NCI-H774 (cell line): ENCODE measurements at regions not wholly inside any gene's neighbourhood (a gene's known extent, or its start where the extent isn't known, plus 50 kb on each side); places are given as distances from the start of the nearest gene placed in this dataset.
"Not testable (repeated sequence)": the region's sequence is repeated elsewhere in the genome, so short reads cannot be mapped to it uniquely, and the experiment has no call there.

Source experiments
- DNase-seq: peaks from one replicate; lab custom pipeline; 2025; lab: John Stamatoyannopoulos, UW

DNA sequence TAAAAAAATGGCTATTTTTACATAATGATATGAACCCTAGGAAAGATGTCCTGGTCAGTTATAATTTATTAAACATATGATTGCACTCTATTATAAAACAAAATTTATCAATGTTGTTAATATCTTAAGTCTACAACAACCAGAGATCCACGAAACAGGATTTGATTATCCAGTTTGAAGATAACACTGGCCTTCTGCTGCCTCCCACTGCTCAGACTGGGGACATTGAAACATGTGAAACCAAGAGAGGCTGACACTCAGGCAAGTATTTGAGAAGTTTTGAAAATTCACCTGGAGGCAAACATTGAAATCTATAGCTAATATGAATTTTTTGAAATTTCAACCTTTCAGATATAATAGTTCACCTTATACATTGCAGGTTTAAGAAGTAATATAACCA is 219.3 kb upstream of the HSF2 start:
- DNase-seq, result no peak

DNA sequence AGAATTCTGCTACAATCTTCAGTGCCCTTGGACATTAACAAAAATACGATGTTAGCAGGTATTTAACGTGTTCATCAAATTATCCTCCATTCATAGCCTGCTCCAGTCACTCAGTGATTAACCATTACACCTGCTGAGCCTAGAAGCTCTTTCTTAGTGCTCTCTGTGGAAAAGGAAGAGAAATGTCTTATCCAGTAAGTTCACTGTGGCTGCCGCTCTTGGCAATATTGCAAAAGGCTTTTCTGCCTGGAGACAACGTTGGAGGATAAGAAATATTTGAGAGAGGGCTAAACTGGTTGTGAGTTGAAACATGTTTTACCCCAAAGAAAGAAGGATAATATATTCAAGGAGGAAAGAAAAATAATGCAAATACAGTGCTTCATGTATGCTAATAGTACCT is 217.4 kb upstream of the HSF2 start:
- DNase-seq, result no peak

DNA sequence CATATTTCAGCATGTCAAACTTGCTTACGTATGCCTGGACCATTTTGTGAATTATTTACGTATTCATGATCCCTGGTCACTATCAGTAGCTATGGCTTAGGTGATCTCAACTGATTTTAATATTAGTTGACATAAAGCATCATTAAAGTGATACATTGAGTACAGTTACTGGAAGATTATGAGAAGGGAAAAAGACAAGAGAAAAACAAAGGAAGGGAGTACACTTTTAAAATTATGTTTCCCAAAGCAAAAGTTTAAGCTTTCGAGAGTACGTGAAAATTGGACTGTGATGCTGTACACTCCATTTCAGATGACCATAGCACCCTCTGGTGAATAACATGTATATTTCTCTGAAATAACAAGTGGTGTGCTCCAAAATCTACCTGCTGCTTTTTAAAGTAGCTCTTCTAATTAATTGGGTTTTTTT is 215.0 kb upstream of the HSF2 start:
- no peak for DNase-seq

DNA sequence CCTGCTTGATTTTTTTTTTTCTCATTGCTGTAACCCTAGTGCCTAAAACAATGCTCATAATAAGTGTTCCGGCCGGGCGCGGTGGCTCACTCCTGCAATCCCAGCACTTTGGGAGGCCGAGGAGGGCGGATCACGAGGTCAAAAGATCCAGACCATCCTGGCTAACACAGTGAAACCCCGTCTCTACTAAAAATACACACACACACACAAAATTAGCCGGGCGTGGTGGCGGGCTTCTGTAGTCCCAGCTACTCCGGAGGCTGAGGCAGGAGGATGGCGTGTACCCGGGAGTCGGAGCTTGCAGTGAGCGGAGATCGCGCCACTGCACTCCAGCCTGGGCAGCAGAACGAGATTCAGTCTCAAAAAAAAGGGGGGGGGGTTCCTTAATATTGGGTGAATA is 214.0 kb upstream of the HSF2 start:
- not testable (repeated sequence) for DNase-seq

DNA sequence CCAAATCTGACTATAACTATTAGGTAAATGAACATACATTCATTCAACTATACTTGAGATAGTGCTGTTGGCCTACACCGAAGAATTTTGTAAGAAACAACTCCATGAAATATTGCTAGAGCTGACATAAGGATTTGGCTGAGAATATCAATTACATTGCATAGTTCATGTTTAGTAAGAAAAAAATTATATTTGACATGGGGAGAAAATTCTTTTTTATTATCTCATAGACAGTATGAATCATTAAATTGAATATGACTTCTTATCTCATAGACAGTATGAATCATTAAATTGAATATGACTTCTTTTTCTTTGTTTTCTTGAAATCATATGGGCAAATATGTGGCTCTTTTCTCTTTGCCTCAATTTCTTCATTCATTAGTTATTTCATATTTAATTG is 212.3 kb upstream of the HSF2 start:
- DNase-seq, result no peak

DNA sequence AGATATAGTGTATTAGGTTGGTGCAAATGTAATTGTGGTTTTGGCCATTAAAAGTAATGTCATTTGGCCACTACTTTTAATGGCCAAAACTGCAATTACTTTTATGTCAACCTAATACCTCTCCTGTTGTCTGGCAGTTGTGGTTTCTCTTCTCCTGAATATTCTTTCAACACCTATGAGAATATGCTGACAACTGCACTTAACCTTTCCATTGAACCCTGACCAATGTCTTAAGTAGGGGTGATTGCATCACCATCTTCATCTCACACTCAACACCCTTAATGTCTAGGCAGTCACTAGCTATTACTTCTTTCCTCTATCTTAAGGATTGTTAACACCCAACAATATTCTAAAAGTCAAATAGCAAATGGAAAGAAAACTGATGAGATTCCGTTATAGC is 200.5 kb upstream of the HSF2 start:
- DNase-seq, result no peak

DNA sequence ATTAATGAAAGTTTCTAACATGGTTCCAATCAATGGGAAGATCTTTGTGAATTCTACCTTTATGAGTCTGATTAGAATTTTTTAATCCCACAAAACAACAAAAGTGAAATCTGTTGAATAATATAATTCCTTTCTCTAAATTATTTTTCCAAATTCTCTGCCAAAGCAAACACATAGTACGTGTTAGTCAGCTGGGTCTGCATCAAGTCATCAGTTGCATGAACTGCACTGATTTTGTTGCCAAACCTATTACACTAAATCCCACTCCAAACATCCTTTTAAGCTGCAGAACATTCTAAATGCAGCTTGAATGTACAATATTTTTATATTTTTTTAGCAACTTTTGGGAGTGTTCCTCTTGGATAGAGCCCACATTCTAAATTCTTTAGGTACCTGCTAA is 199.0 kb upstream of the HSF2 start:
- no peak for DNase-seq

DNA sequence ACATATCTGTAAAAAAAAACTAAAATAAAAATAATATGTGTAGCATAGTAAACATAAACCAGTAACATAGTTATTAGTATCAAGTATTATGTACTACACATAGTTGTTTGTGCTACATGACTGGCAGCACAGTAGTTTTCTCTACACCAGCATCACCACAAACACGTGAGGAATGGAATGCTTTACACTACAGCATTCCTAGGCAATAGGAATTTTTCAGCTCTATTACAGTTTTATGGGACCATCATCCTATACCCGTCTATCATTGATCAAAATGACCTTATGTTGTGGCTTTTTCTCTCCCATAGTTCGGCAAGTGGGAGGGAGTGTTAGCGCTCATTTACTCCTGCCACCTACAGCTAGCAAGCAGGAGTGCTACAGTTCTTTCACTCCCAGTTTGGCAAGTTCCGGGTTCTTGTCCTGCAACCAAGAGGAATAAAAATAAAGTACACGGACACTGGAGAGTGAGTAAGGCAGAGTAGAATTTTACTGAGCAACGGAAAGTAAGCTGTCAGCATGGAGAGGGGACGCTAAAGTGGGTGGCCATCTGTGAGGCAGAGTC is 196.8 kb upstream of the HSF2 start:
- no peak for DNase-seq

DNA sequence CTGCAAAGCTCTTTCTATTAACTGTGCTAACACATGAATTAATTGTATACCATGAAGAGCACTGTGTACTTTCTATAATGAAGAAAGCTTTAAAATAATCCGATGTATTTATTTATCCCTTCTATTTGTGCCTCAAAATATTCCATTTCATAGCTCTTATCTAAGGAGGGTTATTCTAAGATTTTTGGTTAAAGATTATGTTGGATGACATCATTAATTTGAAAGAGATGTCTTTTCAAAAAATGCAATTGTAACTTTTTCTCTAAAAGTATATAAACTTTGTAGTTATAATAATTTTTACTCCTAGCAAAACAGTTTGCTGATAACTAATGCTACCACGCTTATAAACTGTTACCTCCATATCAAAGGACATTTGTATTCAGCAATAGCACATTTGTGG is 192.4 kb upstream of the HSF2 start:
- no peak for DNase-seq

DNA sequence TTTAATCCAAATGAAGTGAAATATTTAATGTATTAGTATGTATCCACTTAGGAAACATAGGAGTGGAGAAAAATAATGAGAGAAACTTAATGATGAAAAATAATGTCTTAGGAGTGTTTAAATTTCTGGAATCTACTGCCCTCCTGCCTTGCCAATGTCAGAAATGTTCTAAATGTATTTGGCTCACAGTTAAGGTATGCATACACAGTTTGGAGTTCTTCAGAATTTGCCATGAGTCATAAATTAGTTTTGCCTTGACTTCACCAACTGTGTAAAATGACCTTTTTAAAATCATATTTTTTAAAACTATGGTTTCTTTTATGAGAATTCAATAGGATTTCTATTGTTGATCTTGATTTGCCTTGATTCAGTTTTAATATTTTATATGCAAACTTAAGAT is 191.7 kb upstream of the HSF2 start:
- DNase-seq, result no peak

DNA sequence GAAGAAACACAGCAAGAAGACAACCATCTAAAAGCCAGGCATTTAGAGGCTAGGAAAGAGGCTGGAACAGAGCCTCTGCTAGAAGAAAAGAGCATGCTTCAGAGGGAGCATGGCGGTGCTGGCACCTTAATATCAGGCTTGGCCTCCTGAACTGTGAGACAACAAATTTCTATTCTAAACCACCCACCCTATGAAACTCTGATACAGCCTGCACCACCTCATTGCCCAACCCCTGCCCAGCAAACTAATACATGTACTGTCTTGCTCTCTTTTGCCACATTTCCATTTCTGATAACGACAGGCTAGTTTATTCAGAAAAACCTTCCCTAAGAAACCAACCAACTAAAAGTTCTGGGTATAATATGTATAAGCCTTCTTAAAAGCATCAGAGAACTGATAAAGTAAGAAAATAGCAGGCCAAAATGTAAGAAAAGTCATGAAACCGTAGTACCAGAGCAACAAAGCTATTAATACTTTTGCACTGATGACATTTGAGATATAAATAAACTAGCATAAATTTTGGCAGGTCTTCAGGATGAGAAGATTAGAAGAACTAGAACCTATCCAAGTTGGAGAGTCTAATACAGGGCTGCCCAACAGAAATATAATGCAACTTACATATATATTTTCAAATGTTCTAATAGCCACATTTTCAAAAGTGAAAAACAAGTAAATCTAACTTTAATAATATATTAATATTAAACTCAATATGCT is 184.7 kb upstream of the HSF2 start:
- no peak for DNase-seq

DNA sequence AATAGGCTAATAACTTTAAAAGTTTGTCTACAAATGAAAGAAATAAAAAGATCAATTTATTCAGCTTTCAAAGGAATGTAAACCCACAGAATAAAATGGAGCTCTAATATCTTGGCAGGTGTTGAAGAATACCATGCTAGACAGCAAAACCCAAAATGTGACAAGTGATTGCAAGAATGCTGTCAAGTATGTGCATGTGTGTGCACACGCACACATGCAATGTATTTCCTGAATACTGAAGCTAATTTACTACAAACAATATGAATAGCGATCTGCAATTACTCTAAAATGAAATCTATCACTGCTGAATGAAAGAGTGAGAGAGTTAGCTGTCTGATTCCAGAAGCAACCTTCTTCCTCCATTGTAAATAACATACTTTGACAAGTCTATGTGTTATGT is 179.2 kb upstream of the HSF2 start:
- DNase-seq, result no peak

DNA sequence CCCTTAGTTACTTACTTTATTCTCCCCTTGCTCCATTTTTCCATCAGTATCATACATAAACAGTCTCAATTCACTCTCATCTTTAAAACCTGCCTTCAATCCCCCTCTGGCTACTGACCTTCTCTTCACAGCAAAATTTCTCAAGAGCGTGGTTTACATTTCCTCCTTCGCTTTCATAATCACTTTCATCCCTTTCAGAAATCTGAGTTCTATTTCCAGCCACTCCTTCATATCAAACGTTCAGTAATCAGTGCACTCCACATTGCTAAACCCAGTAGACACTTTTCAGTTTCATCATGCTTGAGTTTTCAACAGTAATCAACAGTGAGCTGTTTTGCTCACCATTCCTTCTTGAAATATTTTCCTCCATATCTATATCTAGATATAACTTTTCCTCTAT is 176.7 kb upstream of the HSF2 start:
- DNase-seq, result no peak

DNA sequence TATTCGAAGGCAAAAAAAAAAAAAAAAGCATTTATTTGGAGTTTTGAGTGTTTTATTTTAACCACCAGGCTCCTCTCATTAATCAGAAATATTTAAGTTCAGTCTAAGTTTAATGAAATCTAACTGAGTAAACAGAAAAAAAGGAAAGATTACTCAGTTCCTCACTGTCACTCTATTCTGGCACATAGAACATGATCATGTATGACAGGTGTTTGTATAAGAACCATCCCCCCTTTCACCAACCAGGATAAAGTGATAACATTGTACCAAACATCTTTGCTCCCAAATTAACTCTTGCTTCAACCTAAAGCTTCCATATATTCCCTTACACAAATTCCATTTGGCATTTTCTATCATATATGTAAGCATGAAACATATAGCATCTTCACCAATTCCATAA is 176.2 kb upstream of the HSF2 start:
- DNase-seq, result no peak

DNA sequence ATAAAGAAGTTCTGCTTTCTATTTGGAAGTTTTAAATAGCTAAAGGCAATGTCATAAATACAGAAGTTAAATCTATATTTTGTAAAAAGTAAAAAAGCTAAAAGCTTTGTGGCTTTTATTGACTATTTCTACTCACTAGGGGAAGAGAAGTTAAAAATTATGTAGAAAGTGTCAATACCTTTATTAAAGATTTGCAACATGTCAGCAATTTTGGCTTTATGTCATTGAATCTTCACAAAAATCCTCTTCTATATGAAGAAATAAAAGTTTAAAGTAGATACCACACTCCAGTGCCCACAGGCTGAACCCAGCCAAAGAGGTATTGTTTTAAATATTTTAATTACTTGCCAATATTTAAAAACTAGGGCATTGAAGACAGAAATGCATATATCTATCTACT is 160.6 kb upstream of the HSF2 start:
- no peak for DNase-seq

DNA sequence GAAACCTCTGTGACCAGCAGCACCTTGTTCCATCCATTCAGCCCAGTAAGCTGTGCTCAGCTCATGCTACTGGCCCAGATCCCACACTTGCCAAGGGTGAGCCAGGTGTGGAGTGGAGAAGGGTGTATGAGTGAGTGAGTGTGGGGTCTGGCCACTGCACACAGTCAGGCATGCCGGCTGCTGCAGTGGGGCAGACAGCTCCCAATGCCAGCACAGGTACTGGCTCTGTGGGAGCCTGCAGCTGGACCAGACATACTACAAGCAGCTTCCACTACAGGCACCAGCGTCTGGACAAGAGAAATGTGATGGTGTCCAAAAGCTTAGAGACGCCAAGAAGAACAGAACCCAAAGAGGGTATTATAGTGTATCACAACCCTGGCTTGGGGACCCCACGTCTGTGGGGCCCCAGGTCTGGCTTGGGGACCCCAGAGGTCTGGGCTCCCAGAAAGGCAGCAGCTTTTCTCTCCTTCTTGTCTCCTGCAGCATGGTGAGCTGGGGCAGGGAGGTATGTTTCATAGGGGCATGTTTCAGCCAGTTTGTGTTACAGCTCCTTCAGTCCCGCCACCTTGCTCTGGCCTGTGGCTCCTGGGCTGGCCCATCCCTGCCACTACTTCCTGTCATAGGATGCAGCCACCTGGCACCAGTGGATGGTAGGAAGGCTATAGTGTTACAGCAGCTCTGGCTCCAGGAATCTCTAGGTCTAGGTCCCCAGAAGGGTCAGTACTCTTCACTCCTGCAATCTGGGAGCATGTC is 152.4 kb upstream of the HSF2 start:
- no peak for DNase-seq

DNA sequence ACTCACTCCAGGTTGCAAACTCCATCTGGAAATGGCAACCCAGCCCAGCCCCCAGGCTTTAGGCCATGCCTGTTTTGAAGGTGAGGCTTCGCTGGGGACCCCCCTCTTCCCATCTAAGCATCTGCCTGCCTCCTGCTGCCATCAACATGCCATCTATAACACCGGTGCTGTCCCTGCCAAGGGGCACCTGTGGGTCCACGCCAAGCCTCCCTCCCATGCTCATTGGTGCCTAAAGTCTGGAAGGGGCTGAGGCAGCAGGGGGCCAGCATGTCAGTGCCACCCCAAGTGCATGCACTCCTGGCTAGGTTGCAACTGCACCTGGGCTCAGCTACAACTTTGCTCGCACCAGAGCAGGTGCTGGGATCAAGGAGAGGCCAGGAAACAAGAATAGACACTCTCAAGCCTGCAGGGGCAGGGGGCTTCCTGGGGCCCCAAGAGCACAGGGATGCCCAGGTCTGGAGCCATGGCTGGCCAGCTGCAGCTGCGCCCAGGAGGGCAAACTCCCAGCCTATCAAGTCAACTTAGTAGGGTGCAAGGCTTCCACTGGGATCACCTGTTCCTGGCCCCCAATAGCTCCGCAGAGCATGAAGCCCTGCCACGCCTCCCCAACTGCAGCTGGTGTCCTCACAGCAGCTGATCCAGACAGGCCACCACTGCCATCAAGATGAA is 151.3 kb upstream of the HSF2 start:
- no peak for DNase-seq

DNA sequence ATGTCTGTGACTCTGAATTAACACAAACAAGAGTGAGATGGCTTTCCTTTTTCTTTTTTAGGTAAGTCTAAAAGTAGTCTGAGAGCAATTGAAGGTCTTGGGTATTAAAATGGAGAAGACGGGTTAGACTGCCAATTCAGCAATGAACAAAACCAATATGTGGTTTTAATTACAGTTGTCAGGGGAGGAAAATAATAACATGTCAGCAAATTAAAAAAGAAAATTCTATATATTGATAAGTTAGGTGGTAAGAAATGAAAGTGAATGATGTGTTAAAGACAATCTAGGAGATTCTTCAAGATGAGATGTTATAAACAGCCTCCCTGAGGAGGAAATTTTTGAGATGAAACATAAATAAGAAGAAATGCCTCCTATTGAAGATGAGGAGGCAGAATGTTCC is 150.6 kb upstream of the HSF2 start:
- DNase-seq, result no peak

DNA sequence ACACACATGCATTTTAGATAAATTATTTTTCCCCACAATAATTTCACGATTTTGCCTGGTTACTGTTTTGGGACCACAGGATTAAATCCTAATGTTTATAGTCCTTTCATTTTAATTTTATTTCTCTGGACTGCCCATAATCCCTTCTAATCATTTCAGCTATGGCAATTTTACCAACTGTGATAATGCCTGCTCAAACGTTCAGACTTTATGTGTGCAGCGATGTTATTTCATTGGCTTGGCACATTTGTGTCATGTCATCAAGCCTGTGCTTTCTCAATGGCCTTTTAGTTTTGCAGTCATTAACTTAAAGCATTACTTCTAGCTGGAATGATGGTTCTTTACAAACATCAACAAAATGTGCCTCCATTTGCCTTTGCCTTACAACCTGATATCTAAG is 140.6 kb upstream of the HSF2 start:
- no peak for DNase-seq

DNA sequence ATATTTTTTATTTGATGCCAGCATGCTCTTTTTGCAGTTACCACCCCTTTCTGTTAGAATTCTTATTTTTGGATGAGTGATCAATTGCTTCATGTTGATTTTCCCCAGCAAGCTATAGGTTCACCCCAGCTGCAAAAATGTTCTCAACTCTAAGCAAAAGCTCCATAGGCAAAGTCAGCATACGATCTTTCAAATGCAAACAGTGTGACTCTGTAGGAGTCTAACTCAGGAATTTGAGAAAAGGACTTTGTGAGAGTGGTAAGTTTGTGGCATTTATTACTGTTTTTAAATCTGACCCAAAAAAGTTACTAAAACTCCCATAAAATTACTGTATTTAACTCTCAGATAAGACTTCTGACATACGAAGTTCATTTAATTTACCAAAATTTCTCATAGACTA is 134.9 kb upstream of the HSF2 start:
- DNase-seq, result no peak

DNA sequence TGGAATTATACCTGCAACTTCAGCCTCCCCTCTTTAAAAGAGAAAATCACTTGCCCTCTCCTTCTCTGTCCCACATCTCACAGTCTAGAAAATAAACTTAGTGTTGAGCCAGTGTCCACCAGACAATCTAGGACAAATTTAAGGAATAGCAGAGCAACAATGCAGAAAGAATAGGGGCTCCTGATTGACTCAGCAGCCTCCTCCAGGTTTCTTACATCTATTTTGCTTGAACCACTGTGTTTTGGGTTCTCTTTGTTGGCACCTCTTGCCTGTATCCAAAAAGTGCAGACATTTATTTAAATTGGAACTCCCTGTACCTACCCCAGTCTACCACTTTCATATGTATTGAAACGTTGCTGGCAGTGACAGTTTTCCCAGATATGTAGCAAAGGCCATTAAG is 133.7 kb upstream of the HSF2 start:
- no peak for DNase-seq

DNA sequence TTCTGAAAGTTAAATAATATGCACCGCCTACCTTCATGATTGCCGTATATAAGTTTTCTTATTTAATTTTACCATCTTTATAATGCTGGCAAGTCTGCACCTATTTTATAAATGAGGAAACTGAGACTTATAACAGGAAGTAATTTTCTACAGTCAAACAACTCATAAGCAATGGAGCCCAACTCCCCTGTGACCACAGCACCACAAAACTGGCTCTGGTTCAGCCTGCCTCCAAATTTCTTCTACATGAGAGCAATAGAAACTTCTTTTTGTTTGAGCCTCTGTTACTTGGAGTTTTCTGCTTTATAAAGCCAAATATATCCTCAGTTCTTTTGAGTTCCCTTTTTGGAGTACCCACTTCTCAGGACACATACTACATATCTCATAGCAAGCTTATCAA is 131.1 kb upstream of the HSF2 start:
- no peak for DNase-seq

DNA sequence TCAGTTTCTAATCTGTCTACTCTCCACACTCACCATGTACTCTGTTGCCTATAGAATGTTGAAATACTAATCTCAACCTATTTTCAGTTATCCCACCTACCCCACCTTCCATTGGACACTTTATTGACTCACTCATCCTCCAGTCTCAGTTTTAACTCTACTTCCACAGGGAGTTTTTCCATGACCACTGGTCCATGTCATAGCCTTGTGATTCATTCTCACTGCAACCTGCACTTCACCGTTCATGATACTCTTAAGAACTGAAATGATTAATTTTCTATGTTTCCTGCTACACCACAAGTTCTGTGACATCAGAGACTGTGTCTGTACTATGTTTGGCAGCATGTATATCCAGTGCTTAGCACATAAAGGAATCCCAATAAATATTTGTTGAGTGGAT is 122.8 kb upstream of the HSF2 start:
- no peak for DNase-seq
